Tibial nerve (tissue), 4 donors: ENCODE measurements at regions not wholly inside any gene's neighbourhood (a gene's known extent, or its start where the extent isn't known, plus 50 kb on each side); places are given as distances from the start of the nearest gene placed in this dataset.

ENCODE experiments used
- DNase-seq, 2 donors: peaks; one replicate each; pipeline ENCODE4 v3.0.0-alpha.2; 2019; ENCODE audit warnings: low spot score in 2 of 2
- H3K27ac ChIP-seq, 4 donors: fragments of 200-600 bp; sonication (generic) in 3 of 4; one replicate each; pipeline ENCODE4 v1.5.1; 2017 to 2019; ENCODE audit warnings: mild to moderate bottlenecking in 1 of 4
- H3K27me3 ChIP-seq, 2 donors: fragments of 200-600 bp; sonication (generic) in 1 of 2; one replicate each; pipeline versions ENCODE4 v1.5.1 to v1.6.0; 2017 to 2019
- H3K36me3 ChIP-seq, 3 donors: fragments of 200-600 bp; sonication (generic); one replicate each; pipeline ENCODE4 v1.5.1; 2018 to 2019
- H3K4me1 ChIP-seq, 4 donors: fragments of 200-600 bp; sonication (generic) in 3 of 4; one replicate each; pipeline ENCODE4 v1.5.1; 2017 to 2019
- H3K4me3 ChIP-seq, 4 donors: fragments of 200-600 bp; sonication (generic) in 3 of 4; one replicate each; pipeline ENCODE4 v1.5.1; 2017 to 2019; ENCODE audit warnings: mild to moderate bottlenecking in 1 of 4, moderate library complexity in 1 of 4
- H3K9me3 ChIP-seq, 4 donors: fragments of 200-600 bp; sonication (generic) in 3 of 4; one replicate each; pipeline ENCODE4 v1.5.1; 2017 to 2019
- EP300 ChIP-seq, 2 donors: sonication (generic); formaldehyde crosslinking; IDR thresholded peaks; one replicate each; pipeline ENCODE4 v1.6.1; 2017; ENCODE audit warnings: antibody characterized with exemption in 2 of 2, mild to moderate bottlenecking in 1 of 2
- POLR2A ChIP-seq, 2 donors: fragments of 450-650 bp; IDR thresholded peaks; one replicate each; pipeline ENCODE4 v1.6.1; 2017; ENCODE audit warnings: antibody characterized with exemption in 2 of 2, mild to moderate bottlenecking in 2 of 2, moderate library complexity in 2 of 2
- WGBS, 2 donors: methylation state at CpG; one replicate each; pipeline ENCODE4 v1.1.5; 2018; 5-methylcytosine and 5-hydroxymethylcytosine counted together
- TF ChIP-seq, protein P1 (sequence below), 5 experiments: fragments of 200-600 bp in 3 of 5; fragments of 450-650 bp in 2 of 5; sonication (generic) in 3 of 5; IDR thresholded peaks; one replicate each; pipeline ENCODE4 v1.5.1; 2016 to 2019; ENCODE audit warnings: antibody characterized with exemption in 5 of 5, mild to moderate bottlenecking in 3 of 5, moderate library complexity in 2 of 5

- Histone ChIP-seq H3K27ac (no peak overlapping the region), H3K9me3 (peaks cover 0 to 4% (median 0%) of the 10 kb centered on the region in 4 donors), H3K36me3 (no peaks in the 10 kb centered on the region), H3K27me3 (no peaks in the 10 kb centered on the region), H3K4me1 (no peaks in the 10 kb centered on the region), H3K4me3 (no peak overlapping the region)
- no peak for TF ChIP-seq POLR2A (IDR thresholded peaks at IDR 0.05)
- TF ChIP-seq, protein P1, sequence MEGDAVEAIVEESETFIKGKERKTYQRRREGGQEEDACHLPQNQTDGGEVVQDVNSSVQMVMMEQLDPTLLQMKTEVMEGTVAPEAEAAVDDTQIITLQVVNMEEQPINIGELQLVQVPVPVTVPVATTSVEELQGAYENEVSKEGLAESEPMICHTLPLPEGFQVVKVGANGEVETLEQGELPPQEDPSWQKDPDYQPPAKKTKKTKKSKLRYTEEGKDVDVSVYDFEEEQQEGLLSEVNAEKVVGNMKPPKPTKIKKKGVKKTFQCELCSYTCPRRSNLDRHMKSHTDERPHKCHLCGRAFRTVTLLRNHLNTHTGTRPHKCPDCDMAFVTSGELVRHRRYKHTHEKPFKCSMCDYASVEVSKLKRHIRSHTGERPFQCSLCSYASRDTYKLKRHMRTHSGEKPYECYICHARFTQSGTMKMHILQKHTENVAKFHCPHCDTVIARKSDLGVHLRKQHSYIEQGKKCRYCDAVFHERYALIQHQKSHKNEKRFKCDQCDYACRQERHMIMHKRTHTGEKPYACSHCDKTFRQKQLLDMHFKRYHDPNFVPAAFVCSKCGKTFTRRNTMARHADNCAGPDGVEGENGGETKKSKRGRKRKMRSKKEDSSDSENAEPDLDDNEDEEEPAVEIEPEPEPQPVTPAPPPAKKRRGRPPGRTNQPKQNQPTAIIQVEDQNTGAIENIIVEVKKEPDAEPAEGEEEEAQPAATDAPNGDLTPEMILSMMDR (IDR thresholded peaks at IDR 0.05), result no peak
- DNase-seq, result no peak
- WGBS, 2 donors, result 62 to 74% methylated on average over 5 of the region's 5 CpGs
Observed at GRCh38 chr5:166293892-166294291, 1997.6 kb upstream of the WWC1 start.

DNA sequence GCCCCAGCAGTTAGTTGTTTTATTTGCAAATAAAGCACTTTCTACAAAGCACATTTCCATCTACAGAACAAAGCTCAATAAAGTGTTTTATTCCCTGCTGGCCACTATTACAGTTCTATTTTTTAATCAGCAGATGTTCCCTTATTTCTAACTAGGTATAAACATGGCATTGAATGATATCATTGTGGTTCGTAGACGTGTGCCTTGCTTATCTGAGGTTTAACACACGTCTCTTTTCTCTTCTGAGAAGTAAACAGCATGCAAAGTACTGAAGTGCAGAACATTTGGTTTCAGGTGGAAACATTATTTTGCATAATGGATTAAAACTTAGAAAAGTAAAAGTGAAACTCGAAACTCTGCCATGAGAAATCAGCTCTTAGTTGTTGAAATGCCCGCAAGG lies 1989.3 kb upstream of the WWC1 start:
- Histone ChIP-seq H3K4me1 (no peaks in the 10 kb centered on the region), H3K27me3 (no peaks in the 10 kb centered on the region), H3K36me3 (no peaks in the 10 kb centered on the region), H3K27ac (no peak overlapping the region), H3K9me3 (no peaks in the 10 kb centered on the region), H3K4me3 (no peak overlapping the region)
- 72 to 76% methylated on average over 5 of the region's 5 CpGs for WGBS, 2 donors
- no peak for DNase-seq
- TF ChIP-seq, protein P1 (IDR thresholded peaks at IDR 0.05), result no peak
- TF ChIP-seq EP300 (IDR thresholded peaks at IDR 0.05), result no peak
- no peak for TF ChIP-seq POLR2A (IDR thresholded peaks at IDR 0.05)

GRCh38 chr5:166317425-166317824 lies 1974.0 kb upstream of the WWC1 start:
- Histone ChIP-seq H3K27ac (no peak overlapping the region), H3K9me3 (no peaks in the 10 kb centered on the region), H3K4me3 (no peak overlapping the region), H3K27me3 (no peaks in the 10 kb centered on the region), H3K4me1 (no peaks in the 10 kb centered on the region), H3K36me3 (no peaks in the 10 kb centered on the region)
- WGBS, 2 donors, result 76 to 77% methylated on average over 7 of the region's 7 CpGs
- DNase-seq, result no peak
- no peak for TF ChIP-seq EP300 (IDR thresholded peaks at IDR 0.05)
- TF ChIP-seq, protein P1 (IDR thresholded peaks at IDR 0.05), result no peak
- no peak for TF ChIP-seq POLR2A (IDR thresholded peaks at IDR 0.05)

GRCh38 chr5:166320920-166321480 lies 1970.4 kb upstream of the WWC1 start:
- 49 to 58% methylated on average over 6 of the region's 6 CpGs for WGBS, 2 donors
- Histone ChIP-seq H3K9me3 (no peaks in the 10 kb centered on the region), H3K27ac (no peak overlapping the region), H3K27me3 (no peaks in the 10 kb centered on the region), H3K4me3 (no peak overlapping the region), H3K4me1 (no peaks in the 10 kb centered on the region), H3K36me3 (no peaks in the 10 kb centered on the region)
- no peak for TF ChIP-seq POLR2A (IDR thresholded peaks at IDR 0.05)
- TF ChIP-seq, protein P1 (IDR thresholded peaks at IDR 0.05), result no peak
- TF ChIP-seq EP300 (IDR thresholded peaks at IDR 0.05), result no peak
- no peak for DNase-seq

DNA sequence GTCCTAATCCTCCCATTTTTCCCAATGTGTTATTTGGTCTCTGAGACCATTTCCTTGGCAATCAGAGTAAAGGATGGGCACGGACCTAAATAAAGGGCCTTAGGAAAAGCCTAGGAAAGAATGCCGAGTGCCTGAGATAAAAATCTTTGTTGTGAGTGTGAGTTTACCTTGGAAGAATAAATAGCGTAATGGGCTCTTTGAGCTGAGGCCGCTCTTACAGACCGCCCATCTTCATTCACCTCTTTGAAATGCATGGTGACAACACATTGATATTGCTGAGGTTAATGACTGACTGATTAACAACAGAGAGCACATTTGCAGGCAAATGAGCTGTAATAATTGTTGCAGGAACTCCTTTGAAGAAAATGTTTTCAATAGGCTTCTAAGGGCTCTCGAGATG lies 1967.1 kb upstream of the WWC1 start:
- no peaks in the 10 kb centered on the region for H3K4me1 ChIP-seq

More for the DNA sequence above, 1967.1 kb upstream of the WWC1 start:
- no peak for DNase-seq
- Histone ChIP-seq H3K27ac (no peak overlapping the region), H3K27me3 (no peaks in the 10 kb centered on the region), H3K9me3 (no peaks in the 10 kb centered on the region), H3K4me3 (no peak overlapping the region), H3K36me3 (no peaks in the 10 kb centered on the region)
- TF ChIP-seq, protein P1 (IDR thresholded peaks at IDR 0.05), result no peak
- no peak for TF ChIP-seq EP300 (IDR thresholded peaks at IDR 0.05)
- no peak for TF ChIP-seq POLR2A (IDR thresholded peaks at IDR 0.05)
- WGBS, 2 donors, result 51 to 53% methylated on average over 6 of the region's 6 CpGs
